RWPE1 (cell line): ENCODE measurements at regions not wholly inside any gene's neighbourhood (a gene's known extent, or its start where the extent isn't known, plus 50 kb on each side); places are given as distances from the start of the nearest gene placed in this dataset.
"Not testable (repeated sequence)": the region's sequence is repeated elsewhere in the genome, so short reads cannot be mapped to it uniquely, and the experiment has no call there.

Source experiments
- CTCF ChIA-PET: fragments of 350-600 bp; sonication (Branson Sonifier 250); formaldehyde crosslinking; extraction: SDS; loops from one replicate; lab custom pipeline; 2021; lab: Yijun Ruan, JAX
- POLR2A ChIA-PET: fragments of 400-600 bp; formaldehyde crosslinking; extraction: SDS; loops from one replicate; lab custom pipeline; 2020; ENCODE audit warnings: antibody characterized with exemption; ENCODE audit not compliant: low non-redundant PET; lab: Yijun Ruan, JAX
- DNase-seq: peaks from one replicate; pipeline ENCODE4 v3.0.0; 2012; ENCODE audit warnings: low spot score
- H3K27ac ChIP-seq: fragments of 450-650 bp; 2 replicates; pipeline ENCODE4 v1.5.1; 2017
- CTCF ChIP-seq: fragments of 450-650 bp; conservative IDR thresholded peaks from 2 replicates; pipeline ENCODE4 v1.5.1; 2017; ENCODE audit warnings: low read depth, mild to moderate bottlenecking

DNA sequence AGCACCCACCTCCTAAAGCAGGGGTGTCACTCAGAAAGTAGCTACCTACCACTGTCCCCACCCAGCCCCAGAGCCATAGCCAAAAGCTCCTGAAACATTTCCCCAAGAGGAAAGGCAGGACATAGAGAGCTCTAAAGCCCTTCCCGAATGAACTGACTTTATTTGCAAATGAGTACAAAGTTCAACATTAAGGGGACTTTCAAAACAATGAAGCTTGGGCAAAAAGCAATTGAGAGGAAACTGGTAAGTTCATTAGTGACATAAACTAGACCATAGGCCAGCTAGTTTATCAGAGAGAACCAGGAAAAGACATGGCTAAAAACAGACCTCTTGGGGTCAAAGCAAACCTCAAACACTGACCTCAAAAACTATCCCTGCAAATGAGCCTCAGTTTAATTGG lies 72.7 kb downstream of the IGLL5 start:
- no peak overlapping the region for H3K27ac ChIP-seq
- no peak for TF ChIP-seq CTCF
- no peak for DNase-seq
- ChIA-PET POLR2A (no interaction called here), CTCF (interaction anchor here (0.6 to 4.2 kb wide), 4 partner anchors 8 to 426 kb away, joined by 3 to 31 read pairs (median 8); no protein-coding TSS in a partner anchor)

DNA sequence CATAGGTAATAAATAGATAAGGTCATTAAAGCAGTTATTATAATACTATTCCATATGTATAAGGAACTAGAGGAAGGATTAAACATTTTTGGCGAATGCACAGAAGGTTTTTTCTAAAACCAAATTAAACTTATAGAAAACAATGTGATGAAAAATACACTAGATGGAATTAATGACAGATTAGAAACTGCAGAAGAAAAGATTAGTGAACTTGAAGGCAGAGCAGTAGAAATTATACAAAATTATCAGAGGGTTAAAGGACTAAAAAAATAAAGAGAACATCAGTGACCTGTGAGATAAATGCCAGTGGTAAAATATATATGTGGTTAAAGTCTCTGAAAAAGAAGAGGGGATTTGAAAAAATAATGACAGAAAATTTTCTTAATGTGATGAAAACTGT lies 74.0 kb downstream of the IGLL5 start:
- DNase-seq: no peak
- H3K27ac ChIP-seq: no peak overlapping the region
- ChIA-PET CTCF (interaction anchor here (4.2 kb wide), 1 partner anchor 167 kb away, joined by 31 read pairs; no protein-coding TSS in a partner anchor), POLR2A (no interaction called here)
- TF ChIP-seq CTCF: no peak

- ChIA-PET POLR2A (no interaction called here), CTCF (interaction anchor here (0.6 to 0.9 kb wide), 2 partner anchors 9 to 36 kb away, joined by 3 read pairs; no protein-coding TSS in a partner anchor)
- H3K27ac ChIP-seq: no peak overlapping the region
- no peak for TF ChIP-seq CTCF
- no peak for DNase-seq
These were observed 80.8 kb downstream of the IGLL5 start for GRCh38 chr22:22968366-22968765.

DNA sequence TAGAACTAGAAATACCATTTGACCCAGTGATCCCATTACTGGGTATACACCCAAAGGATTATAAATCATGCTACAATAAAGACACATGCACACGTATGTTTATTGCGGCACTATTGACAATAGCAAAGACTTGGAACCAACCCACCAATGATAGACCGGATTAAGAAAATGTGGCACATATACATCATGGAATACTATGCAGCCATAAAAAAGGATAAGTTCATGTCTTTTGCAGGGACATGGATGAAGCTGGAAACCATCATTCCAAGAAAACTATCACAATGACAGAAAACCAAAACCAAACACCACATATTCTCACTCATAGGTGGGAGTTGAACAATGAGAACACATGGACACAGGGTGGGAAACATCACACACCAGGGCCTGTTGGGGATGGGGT lies 85.0 kb downstream of the IGLL5 start:
- POLR2A ChIA-PET, H3K27ac ChIP-seq, CTCF ChIA-PET, DNase-seq: not testable (repeated sequence)

GRCh38 chr22:22973336-22973735 lies 85.7 kb downstream of the IGLL5 start:
- ChIA-PET POLR2A (no interaction called here), CTCF (no interaction called here)
- TF ChIP-seq CTCF: no peak
- no peak overlapping the region for H3K27ac ChIP-seq
- DNase-seq: no peak

DNA sequence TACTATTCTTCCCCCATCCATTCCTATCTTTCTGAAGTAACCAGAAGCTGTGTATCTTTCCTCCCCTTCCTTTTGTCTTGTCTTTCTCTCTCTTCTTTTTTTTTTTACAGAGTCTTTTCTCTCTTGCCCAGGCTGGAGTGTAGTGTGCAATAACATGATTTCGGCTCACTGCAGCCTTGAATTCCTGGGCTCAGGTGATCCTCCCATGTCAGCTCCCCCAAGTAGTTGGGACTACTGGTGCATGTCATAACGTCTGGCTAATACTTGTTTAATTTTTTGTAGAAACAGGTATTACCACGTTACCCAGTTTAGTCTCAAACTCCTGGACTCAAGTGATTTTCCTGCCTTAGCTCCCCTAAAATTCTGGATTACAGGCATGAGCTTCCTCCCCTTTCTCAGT lies 86.5 kb downstream of the IGLL5 start:
- ChIA-PET CTCF (interaction anchor here (0.7 kb wide), 1 partner anchor 110 kb away, joined by 3 read pairs; no protein-coding TSS in a partner anchor), POLR2A (no interaction called here)
- no peak for TF ChIP-seq CTCF
- no peak for DNase-seq
- H3K27ac ChIP-seq: no peak overlapping the region

DNA sequence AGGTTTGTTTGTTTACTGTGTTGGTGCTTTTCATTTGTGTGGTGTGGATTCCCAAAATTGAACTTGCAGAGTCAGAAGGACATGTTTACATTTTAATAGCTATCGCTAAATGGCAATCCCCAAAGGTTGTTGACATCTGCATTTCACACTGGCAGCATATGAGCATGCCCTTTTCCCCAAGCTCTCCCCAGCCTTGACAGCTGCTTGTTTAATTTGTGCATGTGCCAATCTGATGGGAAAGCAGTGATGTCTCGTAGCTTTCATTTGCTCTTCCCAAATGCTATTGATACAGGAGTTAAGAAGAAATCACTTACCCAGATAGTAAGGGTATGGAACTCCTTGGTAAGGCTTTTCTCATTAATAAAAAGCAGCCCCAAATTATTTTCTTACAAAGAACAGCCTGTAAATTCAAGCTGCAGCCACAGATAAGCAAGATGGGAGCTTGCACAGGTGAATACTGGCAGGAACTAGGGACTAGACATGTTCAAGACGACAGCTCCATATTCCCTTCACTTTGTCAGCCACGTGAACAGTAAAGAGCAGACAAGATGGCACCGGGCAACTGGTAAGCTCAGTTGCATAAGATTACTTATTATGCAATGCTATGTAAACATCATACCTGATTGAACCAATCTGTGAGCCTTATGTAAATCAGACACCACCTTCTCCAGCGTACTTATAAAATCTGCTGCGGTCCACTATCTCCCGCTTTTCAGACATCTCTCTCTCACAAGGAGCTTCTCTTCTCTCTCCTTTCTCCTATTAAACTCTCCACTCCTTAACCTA lies 87.4 kb downstream of the IGLL5 start:
- ChIA-PET POLR2A (no interaction called here), CTCF (interaction anchor here (0.5 to 0.7 kb wide), 3 partner anchors 27 to 293 kb away, joined by 3 read pairs; no protein-coding TSS in a partner anchor)
- TF ChIP-seq CTCF: no peak
- H3K27ac ChIP-seq: no peak overlapping the region
- no peak for DNase-seq
